ENCODE measurements at regions not wholly inside any gene's neighbourhood (a gene's known extent, or its start where the extent isn't known, plus 50 kb on each side); places are given as distances from the start of the nearest gene placed in this dataset.

GRCh38 chr1:99139876-99140275 lies 124.4 kb upstream of the PLPPR4 start:
- Histone ChIP-seq H3K79me2 (ENCODE audit: insufficient read depth, low read length) (no peaks in the 10 kb centered on the region), H3K4me3 (ENCODE audit: low read depth in 1 of 2, low read length in 2 of 2) (no peak overlapping the region), H3K4me2 (ENCODE audit: insufficient read depth, low read length) (no peak overlapping the region), H3K36me3 (ENCODE audit: insufficient read depth, low read length) (no peaks in the 10 kb centered on the region), H3K27me3 (ENCODE audit: insufficient read depth, low read length, poor library complexity) (no peaks in the 10 kb centered on the region), H3K4me1 (ENCODE audit: insufficient read depth, low read length) (no peaks in the 10 kb centered on the region), H2AFZ (ENCODE audit: low read depth, low read length) (no peak overlapping the region), H3K27ac (ENCODE audit: low read length) (no peak overlapping the region), H3K9ac (ENCODE audit: low read depth, low read length) (no peak overlapping the region), H3K9me3 (ENCODE audit: insufficient read depth, low read length, severe bottlenecking) (no peaks in the 10 kb centered on the region), H4K20me1 (ENCODE audit: insufficient read depth, low read length) (no peaks in the 10 kb centered on the region)
- DNase-seq, result no peak
- TF ChIP-seq EZH2 (IDR thresholded peaks at IDR 0.05; ENCODE audit: borderline replicate concordance, low read depth, low read length, severe bottlenecking), result no peak
- TF ChIP-seq CTCF (IDR thresholded peaks at IDR 0.05; ENCODE audit: borderline replicate concordance, extremely low read depth, low read length, poor library complexity, severe bottlenecking), result no peak
- no peak for ATAC-seq (ENCODE audit: insufficient read depth, low read depth)

GRCh38 chr1:99146129-99146848 lies 118.0 kb upstream of the PLPPR4 start:
- H3K4me1 ChIP-seq (ENCODE audit: insufficient read depth, low read length), result no peaks in the 10 kb centered on the region
- H3K9ac ChIP-seq (ENCODE audit: low read depth, low read length), result no peak overlapping the region
- H3K27me3 ChIP-seq (ENCODE audit: insufficient read depth, low read length, poor library complexity), result no peaks in the 10 kb centered on the region
- H3K4me2 ChIP-seq (ENCODE audit: insufficient read depth, low read length), result no peak overlapping the region
- H3K4me3 ChIP-seq (ENCODE audit: low read depth in 1 of 2, low read length in 2 of 2), result no peak overlapping the region
- ATAC-seq (ENCODE audit: insufficient read depth, low read depth), result no peak
- H3K79me2 ChIP-seq (ENCODE audit: insufficient read depth, low read length), result no peaks in the 10 kb centered on the region
- no peak overlapping the region for H2AFZ ChIP-seq (ENCODE audit: low read depth, low read length)
- no peaks in the 10 kb centered on the region for H3K9me3 ChIP-seq (ENCODE audit: insufficient read depth, low read length, severe bottlenecking)
- H3K36me3 ChIP-seq (ENCODE audit: insufficient read depth, low read length), result no peaks in the 10 kb centered on the region
- DNase-seq, result no peak
- no peaks in the 10 kb centered on the region for H4K20me1 ChIP-seq (ENCODE audit: insufficient read depth, low read length)
- no peak overlapping the region for H3K27ac ChIP-seq (ENCODE audit: low read length)
- TF ChIP-seq CTCF (IDR thresholded peaks at IDR 0.05; ENCODE audit: borderline replicate concordance, extremely low read depth, low read length, poor library complexity, severe bottlenecking) (no peak), EZH2 (IDR thresholded peaks at IDR 0.05; ENCODE audit: borderline replicate concordance, low read depth, low read length, severe bottlenecking) (no peak)

GRCh38 chr1:99149952-99150351 lies 114.3 kb upstream of the PLPPR4 start:
- Histone ChIP-seq H3K27me3 (ENCODE audit: insufficient read depth, low read length, poor library complexity) (no peaks in the 10 kb centered on the region), H2AFZ (ENCODE audit: low read depth, low read length) (no peak overlapping the region), H3K4me1 (ENCODE audit: insufficient read depth, low read length) (no peaks in the 10 kb centered on the region), H3K4me3 (ENCODE audit: low read depth in 1 of 2, low read length in 2 of 2) (no peak overlapping the region), H3K79me2 (ENCODE audit: insufficient read depth, low read length) (no peaks in the 10 kb centered on the region), H3K27ac (ENCODE audit: low read length) (no peak overlapping the region), H3K9me3 (ENCODE audit: insufficient read depth, low read length, severe bottlenecking) (no peaks in the 10 kb centered on the region), H3K36me3 (ENCODE audit: insufficient read depth, low read length) (no peaks in the 10 kb centered on the region), H3K9ac (ENCODE audit: low read depth, low read length) (no peak overlapping the region), H3K4me2 (ENCODE audit: insufficient read depth, low read length) (no peak overlapping the region), H4K20me1 (ENCODE audit: insufficient read depth, low read length) (no peaks in the 10 kb centered on the region)
- DNase-seq (no peak), ATAC-seq (ENCODE audit: insufficient read depth, low read depth) (no peak)
- TF ChIP-seq EZH2 (IDR thresholded peaks at IDR 0.05; ENCODE audit: borderline replicate concordance, low read depth, low read length, severe bottlenecking) (no peak), CTCF (IDR thresholded peaks at IDR 0.05; ENCODE audit: borderline replicate concordance, extremely low read depth, low read length, poor library complexity, severe bottlenecking) (no peak)
